AG09319 (cell line): ENCODE measurements at regions not wholly inside any gene's neighbourhood (a gene's known extent, or its start where the extent isn't known, plus 50 kb on each side); places are given as distances from the start of the nearest gene placed in this dataset.

Source experiments
- DNase-seq: peaks from one replicate; pipeline ENCODE4 v3.0.0-alpha.2; 2010; ENCODE audit warnings: low read depth; ENCODE audit errors: extremely low read depth
- TF ChIP-seq, protein P1 (sequence below): IDR thresholded peaks from 2 replicates; pipeline ENCODE4 v1.5.1; 2011; ENCODE audit warnings: low read depth, mild to moderate bottlenecking, inconsistent platforms, low read length, moderate library complexity

DNA sequence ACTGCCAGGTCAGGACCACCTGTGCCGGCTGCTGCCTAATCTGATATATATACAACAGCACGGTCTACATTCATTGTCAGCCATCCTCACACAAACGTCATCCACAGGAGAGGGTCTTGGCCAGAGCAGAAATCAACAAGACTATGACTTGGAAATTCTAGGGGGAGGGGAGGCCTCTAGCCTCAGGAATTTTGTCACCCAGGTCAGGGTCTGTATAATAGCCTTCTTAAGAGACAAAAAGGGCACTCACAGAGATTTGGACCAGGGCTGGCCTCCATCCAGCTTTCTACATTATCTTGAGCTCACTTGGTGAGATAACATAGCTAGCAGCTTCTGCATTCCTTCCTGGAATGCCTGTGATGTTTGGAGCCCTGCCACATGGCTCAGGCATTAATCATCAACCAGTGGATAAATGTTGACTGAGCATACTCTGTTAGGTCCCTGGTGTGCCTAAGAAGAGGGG is 50.4 kb upstream of the CTIF start:
- peak; percentile 54 for DNase-seq
- TF ChIP-seq, protein P1, sequence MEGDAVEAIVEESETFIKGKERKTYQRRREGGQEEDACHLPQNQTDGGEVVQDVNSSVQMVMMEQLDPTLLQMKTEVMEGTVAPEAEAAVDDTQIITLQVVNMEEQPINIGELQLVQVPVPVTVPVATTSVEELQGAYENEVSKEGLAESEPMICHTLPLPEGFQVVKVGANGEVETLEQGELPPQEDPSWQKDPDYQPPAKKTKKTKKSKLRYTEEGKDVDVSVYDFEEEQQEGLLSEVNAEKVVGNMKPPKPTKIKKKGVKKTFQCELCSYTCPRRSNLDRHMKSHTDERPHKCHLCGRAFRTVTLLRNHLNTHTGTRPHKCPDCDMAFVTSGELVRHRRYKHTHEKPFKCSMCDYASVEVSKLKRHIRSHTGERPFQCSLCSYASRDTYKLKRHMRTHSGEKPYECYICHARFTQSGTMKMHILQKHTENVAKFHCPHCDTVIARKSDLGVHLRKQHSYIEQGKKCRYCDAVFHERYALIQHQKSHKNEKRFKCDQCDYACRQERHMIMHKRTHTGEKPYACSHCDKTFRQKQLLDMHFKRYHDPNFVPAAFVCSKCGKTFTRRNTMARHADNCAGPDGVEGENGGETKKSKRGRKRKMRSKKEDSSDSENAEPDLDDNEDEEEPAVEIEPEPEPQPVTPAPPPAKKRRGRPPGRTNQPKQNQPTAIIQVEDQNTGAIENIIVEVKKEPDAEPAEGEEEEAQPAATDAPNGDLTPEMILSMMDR = no peak

- no peak for DNase-seq
- TF ChIP-seq, protein P1 = no peak
Observed at GRCh38 chr18:48486754-48487153, 52.1 kb upstream of the CTIF start.

GRCh38 chr18:48485828-48486405 is 52.9 kb upstream of the CTIF start:
- TF ChIP-seq, protein P1 = no peak

GRCh38 chr18:48481092-48481491 is 57.7 kb upstream of the CTIF start:
- TF ChIP-seq, protein P1 = no peak
- no peak for DNase-seq

More at GRCh38 chr18:48485828-48486405, 52.9 kb upstream of the CTIF start:
- no peak for DNase-seq

- TF ChIP-seq, protein P1 = no peak
- no peak for DNase-seq
Observed at GRCh38 chr18:48479531-48479930, 59.3 kb upstream of the CTIF start.

DNA sequence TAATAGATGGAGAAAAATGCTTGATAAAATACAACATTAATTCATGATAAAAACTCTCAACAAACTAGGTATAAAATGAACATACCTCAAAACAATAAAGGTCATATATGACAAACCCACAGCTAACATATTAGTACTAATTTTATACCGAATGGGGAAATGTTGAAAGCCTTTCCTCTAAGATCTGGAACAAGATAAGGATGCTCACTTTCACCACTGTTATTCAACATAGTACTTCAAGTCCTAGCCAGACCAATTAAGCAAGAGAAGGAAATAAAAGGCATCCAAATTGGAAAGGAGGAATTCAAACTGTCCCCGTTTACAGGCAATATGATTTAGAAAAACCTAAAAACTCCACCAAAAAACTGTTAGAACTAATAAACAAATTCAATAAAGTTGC is 61.5 kb upstream of the CTIF start:
- TF ChIP-seq, protein P1 = no peak
- DNase-seq = no peak

DNA sequence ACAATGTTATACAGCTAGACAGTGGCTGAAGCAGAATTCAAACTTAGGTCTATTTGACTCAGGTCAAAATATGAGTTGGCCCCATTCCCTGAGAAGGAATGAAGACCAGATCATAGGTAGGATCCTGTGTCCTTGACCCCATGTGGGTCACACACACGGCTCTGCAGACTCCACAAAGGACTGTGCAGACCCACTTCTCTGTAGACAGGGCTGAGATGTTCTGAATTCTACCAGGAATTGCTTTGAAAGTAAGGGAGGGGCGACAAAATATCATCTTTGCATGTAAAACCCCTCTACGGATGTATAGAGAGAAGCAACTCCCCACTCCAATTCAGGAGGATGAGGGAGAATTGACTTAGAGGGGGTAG is 62.3 kb upstream of the CTIF start:
- DNase-seq = no peak
- TF ChIP-seq, protein P1 = no peak
